GM12872 (cell line): ENCODE measurements at regions not wholly inside any gene's neighbourhood (a gene's known extent, or its start where the extent isn't known, plus 50 kb on each side); places are given as distances from the start of the nearest gene placed in this dataset.

Experiments
- CTCF ChIP-seq: IDR thresholded peaks from 3 replicates; pipeline ENCODE4 v1.5.1; 2011; ENCODE audit warnings: low read depth, mild to moderate bottlenecking, low read length, moderate library complexity; ENCODE audit not compliant: insufficient read depth

DNA sequence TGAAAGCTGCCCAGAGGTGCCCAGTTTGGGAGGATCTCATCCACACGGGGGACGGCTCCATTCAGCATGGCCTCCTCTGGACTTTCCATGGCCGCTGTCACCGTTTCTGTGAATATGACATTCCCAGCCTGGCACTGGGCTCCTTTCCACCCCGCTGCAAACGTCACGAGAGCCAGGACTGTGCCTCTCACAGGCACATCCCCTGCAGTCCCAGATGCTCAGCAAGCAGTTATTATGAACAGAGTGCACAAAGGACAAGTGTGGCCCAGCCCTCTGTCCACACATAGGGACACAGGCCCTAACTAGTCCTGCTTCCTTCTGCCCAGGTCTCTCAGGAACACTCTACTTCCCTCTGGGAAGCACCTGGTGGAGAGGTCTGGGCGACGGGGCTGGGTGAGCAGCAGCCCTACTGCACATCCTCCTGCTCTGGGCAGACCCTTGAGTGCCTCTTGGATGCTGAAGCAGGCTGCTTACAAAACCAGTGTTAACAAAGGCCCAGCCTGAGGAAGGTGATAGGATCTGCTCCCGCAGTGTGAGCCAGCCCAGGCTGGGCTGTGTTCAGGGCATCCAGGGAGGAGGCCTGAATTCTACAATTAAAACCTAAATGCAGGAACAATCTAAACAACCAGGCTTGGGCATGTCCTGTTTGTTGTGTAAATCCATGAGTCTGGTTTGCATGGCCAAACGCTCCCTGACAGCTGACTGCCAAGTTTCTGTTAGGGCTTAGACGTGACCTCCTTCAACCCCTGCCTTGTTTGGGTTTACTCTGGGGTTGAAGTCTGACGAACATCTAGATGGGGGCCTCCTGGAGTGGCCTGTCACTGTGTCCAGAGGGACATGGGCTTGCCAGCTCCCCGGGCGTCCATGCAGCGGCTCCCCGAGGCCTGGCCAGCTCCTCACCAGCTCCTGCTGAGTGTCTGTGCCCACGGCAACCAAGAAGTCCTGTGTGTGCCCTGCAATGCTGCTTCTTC, 269.8 kb downstream of the GADD45G start:
- TF ChIP-seq CTCF = no peak

GRCh38 chr9:89877051-89878002, 272.5 kb downstream of the GADD45G start:
- TF ChIP-seq CTCF = no peak

GRCh38 chr9:89878003-89878411, 273.2 kb downstream of the GADD45G start:
- no peak for TF ChIP-seq CTCF

GRCh38 chr9:89878687-89879086, 273.9 kb downstream of the GADD45G start:
- no peak for TF ChIP-seq CTCF

GRCh38 chr9:89879276-89879675, 274.5 kb downstream of the GADD45G start:
- no peak for TF ChIP-seq CTCF

GRCh38 chr9:89879701-89880100, 274.9 kb downstream of the GADD45G start:
- TF ChIP-seq CTCF = no peak

- no peak for TF ChIP-seq CTCF
Observed at GRCh38 chr9:89880161-89880560, 275.3 kb downstream of the GADD45G start.
